PC-3 (cell line): ENCODE measurements at regions not wholly inside any gene's neighbourhood (a gene's known extent, or its start where the extent isn't known, plus 50 kb on each side); places are given as distances from the start of the nearest gene placed in this dataset.

ENCODE experiments used
- EZH2 ChIP-seq: fragments of 300-600 bp; sonication (generic); IDR thresholded peaks from one replicate; pipeline ENCODE4 v1.6.1; 2017; ENCODE audit warnings: antibody characterized with exemption, mild to moderate bottlenecking, low read length; ENCODE audit not compliant: unreplicated experiment
- EZH2phosphoT487 ChIP-seq: fragments of 300-600 bp; sonication (generic); IDR thresholded peaks from 2 replicates; pipeline ENCODE4 v1.6.1; 2018; ENCODE audit warnings: mild to moderate bottlenecking, antibody characterized with exemption, low read length, borderline replicate concordance
- TF ChIP-seq, protein P1 (sequence below): fragments of 300-600 bp; sonication (generic); conservative IDR thresholded peaks from 2 replicates; pipeline ENCODE4 v1.5.1; 2017; ENCODE audit warnings: antibody characterized with exemption, low read depth, mild to moderate bottlenecking, low read length

GRCh38 chr10:123529146-123529760 lies 136.9 kb upstream of the GPR26 start:
- TF ChIP-seq, protein P1, sequence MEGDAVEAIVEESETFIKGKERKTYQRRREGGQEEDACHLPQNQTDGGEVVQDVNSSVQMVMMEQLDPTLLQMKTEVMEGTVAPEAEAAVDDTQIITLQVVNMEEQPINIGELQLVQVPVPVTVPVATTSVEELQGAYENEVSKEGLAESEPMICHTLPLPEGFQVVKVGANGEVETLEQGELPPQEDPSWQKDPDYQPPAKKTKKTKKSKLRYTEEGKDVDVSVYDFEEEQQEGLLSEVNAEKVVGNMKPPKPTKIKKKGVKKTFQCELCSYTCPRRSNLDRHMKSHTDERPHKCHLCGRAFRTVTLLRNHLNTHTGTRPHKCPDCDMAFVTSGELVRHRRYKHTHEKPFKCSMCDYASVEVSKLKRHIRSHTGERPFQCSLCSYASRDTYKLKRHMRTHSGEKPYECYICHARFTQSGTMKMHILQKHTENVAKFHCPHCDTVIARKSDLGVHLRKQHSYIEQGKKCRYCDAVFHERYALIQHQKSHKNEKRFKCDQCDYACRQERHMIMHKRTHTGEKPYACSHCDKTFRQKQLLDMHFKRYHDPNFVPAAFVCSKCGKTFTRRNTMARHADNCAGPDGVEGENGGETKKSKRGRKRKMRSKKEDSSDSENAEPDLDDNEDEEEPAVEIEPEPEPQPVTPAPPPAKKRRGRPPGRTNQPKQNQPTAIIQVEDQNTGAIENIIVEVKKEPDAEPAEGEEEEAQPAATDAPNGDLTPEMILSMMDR, result no peak
- TF ChIP-seq EZH2, result no peak
- TF ChIP-seq EZH2phosphoT487, result no peak
